ENCODE measurements at regions not wholly inside any gene's neighbourhood (a gene's known extent, or its start where the extent isn't known, plus 50 kb on each side); places are given as distances from the start of the nearest gene placed in this dataset.
"Not testable (repeated sequence)": the region's sequence is repeated elsewhere in the genome, so short reads cannot be mapped to it uniquely, and the experiment has no call there.

GRCh38 chr2:72021371-72021770, 126.3 kb downstream of the CYP26B1 start:
- not testable (repeated sequence) for H3K36me3 Mint-ChIP-seq (ENCODE audit: low read depth); H3K9me2 ChIP-seq (ENCODE audit: insufficient read depth); H3K4me2 ChIP-seq; H3K4me1 Mint-ChIP-seq; H3K36me3 ChIP-seq (ENCODE audit: insufficient read depth); H3K79me2 ChIP-seq (replicated peaks; ENCODE audit: insufficient read depth); H3K27ac ChIP-seq (ENCODE audit: low read depth); H3K4me1 ChIP-seq (ENCODE audit: insufficient read depth); H3F3A ChIP-seq (replicated peaks; ENCODE audit: low read depth); ATAC-seq; H2AFZ ChIP-seq; H3K4me3 Mint-ChIP-seq; H3K4me3 ChIP-seq; H4K20me1 ChIP-seq (replicated peaks; ENCODE audit: insufficient read depth); H3K27me3 Mint-ChIP-seq (ENCODE audit: insufficient read depth, low read depth, poor library complexity); H3K27me3 ChIP-seq (ENCODE audit: insufficient read depth); H3K9me3 Mint-ChIP-seq; H3K27ac Mint-ChIP-seq; DNase-seq (ENCODE audit: low spot score)

DNA sequence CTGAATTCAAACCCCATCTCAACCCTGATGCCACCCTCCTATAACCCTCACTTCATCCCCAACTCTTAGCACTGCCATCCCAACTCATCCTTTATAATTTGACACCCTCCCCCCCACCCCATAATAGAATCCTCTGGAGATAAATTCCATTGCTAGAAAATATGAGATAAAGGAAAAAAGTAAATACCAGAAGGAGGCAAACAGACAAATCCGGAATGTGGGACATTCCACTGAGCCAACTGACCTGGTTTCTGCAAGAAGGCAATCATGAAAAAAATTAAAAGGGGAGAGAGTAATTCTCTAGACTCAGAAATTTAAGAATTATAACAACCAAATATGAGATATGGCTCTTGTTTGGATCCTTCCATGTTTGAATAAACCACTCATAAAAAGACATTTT, 132.4 kb downstream of the CYP26B1 start:
- Histone ChIP-seq H3K9me2 (ENCODE audit: insufficient read depth) (0 out of 2 replicates have a peak, but pooled peaks cover 7% of the 10 kb centered on the region), H3K4me1 (ENCODE audit: insufficient read depth) (no peaks in the 10 kb centered on the region), H3K4me2 (no peak overlapping the region), H3K79me2 (replicated peaks; ENCODE audit: insufficient read depth) (no peaks in the 10 kb centered on the region), H3K36me3 (ENCODE audit: insufficient read depth) (no peaks in the 10 kb centered on the region), H3K27ac (ENCODE audit: low read depth) (no peak overlapping the region), H3K27me3 (ENCODE audit: insufficient read depth) (no peaks in the 10 kb centered on the region), H3K4me3 (no peak overlapping the region), H2AFZ (no peak overlapping the region), H3F3A (replicated peaks; ENCODE audit: low read depth) (no peaks in the 10 kb centered on the region), H4K20me1 (replicated peaks; ENCODE audit: insufficient read depth) (no peaks in the 10 kb centered on the region)
- no peaks in the 10 kb centered on the region for H3K9me3 Mint-ChIP-seq
- no peak overlapping the region for H3K4me3 Mint-ChIP-seq
- peaks cover 8% of the 10 kb centered on the region; the same call in 2 of the 3 replicates for H3K4me1 Mint-ChIP-seq
- no peak overlapping the region for H3K27ac Mint-ChIP-seq
- ATAC-seq (no peak), DNase-seq (ENCODE audit: low spot score) (no peak)
- no peaks in the 10 kb centered on the region; the same call in 2 of the 3 replicates for H3K36me3 Mint-ChIP-seq (ENCODE audit: low read depth)
- H3K27me3 Mint-ChIP-seq (ENCODE audit: insufficient read depth, low read depth, poor library complexity): peaks cover 4% of the 10 kb centered on the region
- TF ChIP-seq ZNF462 (CRISPR knock-in tag; IDR thresholded peaks at IDR 0.05) (no peak), NANOG (IDR thresholded peaks at IDR 0.05; ENCODE audit: borderline replicate concordance) (no peak), ETS1 (IDR thresholded peaks at IDR 0.05) (no peak), ZNF114 (CRISPR knock-in tag; IDR thresholded peaks at IDR 0.05) (no peak), CREB1 (CRISPR knock-in tag; IDR thresholded peaks at IDR 0.05; ENCODE audit: low read depth) (no peak), EZH2phosphoT487 (IDR thresholded peaks at IDR 0.05; ENCODE audit: unreplicated experiment) (no peak), JUNB (IDR thresholded peaks at IDR 0.05; ENCODE audit: unreplicated experiment) (no peak), CTCF (conservative IDR thresholded peaks at IDR 0.05; ENCODE audit: low read depth in 2 of 2) (no peak), REST (IDR thresholded peaks at IDR 0.05; ENCODE audit: unreplicated experiment) (no peak), EZH2 (IDR thresholded peaks at IDR 0.05; ENCODE audit: low read depth, unreplicated experiment) (no peak)
